ENCODE measurements at regions not wholly inside any gene's neighbourhood (a gene's known extent, or its start where the extent isn't known, plus 50 kb on each side); places are given as distances from the start of the nearest gene placed in this dataset.

GRCh38 chr4:134024251-134024650, 177.3 kb downstream of the PABPC4L start:
- no peak for DNase-seq (ENCODE audit: low spot score in 2 of 2, unreplicated experiment in 2 of 2)
- TF ChIP-seq, protein P1, sequence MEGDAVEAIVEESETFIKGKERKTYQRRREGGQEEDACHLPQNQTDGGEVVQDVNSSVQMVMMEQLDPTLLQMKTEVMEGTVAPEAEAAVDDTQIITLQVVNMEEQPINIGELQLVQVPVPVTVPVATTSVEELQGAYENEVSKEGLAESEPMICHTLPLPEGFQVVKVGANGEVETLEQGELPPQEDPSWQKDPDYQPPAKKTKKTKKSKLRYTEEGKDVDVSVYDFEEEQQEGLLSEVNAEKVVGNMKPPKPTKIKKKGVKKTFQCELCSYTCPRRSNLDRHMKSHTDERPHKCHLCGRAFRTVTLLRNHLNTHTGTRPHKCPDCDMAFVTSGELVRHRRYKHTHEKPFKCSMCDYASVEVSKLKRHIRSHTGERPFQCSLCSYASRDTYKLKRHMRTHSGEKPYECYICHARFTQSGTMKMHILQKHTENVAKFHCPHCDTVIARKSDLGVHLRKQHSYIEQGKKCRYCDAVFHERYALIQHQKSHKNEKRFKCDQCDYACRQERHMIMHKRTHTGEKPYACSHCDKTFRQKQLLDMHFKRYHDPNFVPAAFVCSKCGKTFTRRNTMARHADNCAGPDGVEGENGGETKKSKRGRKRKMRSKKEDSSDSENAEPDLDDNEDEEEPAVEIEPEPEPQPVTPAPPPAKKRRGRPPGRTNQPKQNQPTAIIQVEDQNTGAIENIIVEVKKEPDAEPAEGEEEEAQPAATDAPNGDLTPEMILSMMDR (IDR thresholded peaks at IDR 0.05; ENCODE audit: unreplicated experiment), result no peak
- Mint-ChIP-seq H3K36me3 (no peaks in the 10 kb centered on the region), H3K27ac (no peak overlapping the region), H3K9me3 (no peaks in the 10 kb centered on the region), H3K27me3 (ENCODE audit: low read depth) (no peaks in the 10 kb centered on the region), H3K4me1 (peaks cover 2% of the 10 kb centered on the region), H3K4me3 (no peak overlapping the region)

- Mint-ChIP-seq H3K4me1 (no peaks in the 10 kb centered on the region), H3K4me3 (no peak overlapping the region), H3K36me3 (no peaks in the 10 kb centered on the region), H3K27ac (no peak overlapping the region), H3K27me3 (ENCODE audit: low read depth) (no peaks in the 10 kb centered on the region), H3K9me3 (no peaks in the 10 kb centered on the region)
- TF ChIP-seq, protein P1 (IDR thresholded peaks at IDR 0.05; ENCODE audit: unreplicated experiment), result no peak
- no peak for DNase-seq (ENCODE audit: low spot score in 2 of 2, unreplicated experiment in 2 of 2)
Observed at GRCh38 chr4:134019657-134020056, 181.9 kb downstream of the PABPC4L start.

DNA sequence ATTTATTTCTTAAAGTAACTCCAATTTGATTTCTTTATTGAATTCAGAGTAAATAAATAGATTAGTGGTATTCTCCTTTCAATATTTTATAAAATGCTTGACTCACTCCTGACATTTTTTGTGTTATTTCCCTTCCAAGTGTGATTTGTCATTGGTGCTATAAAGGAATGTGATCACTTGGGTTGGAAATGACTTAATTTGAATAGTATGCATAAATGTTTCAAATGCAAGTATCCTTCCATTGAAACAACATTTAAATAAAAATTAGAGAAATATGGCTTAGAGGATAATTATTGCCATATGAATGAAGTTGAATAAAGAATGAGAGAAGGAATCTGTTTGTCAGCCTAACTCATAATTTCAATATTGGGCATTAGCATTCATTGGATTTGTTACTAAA, 182.7 kb downstream of the PABPC4L start:
- no peak overlapping the region for H3K4me3 Mint-ChIP-seq
- no peaks in the 10 kb centered on the region for H3K36me3 Mint-ChIP-seq
- H3K27ac Mint-ChIP-seq, result no peak overlapping the region
- no peaks in the 10 kb centered on the region for H3K4me1 Mint-ChIP-seq
- H3K27me3 Mint-ChIP-seq (ENCODE audit: low read depth), result no peaks in the 10 kb centered on the region
- TF ChIP-seq, protein P1 (IDR thresholded peaks at IDR 0.05; ENCODE audit: unreplicated experiment), result no peak
- DNase-seq (ENCODE audit: low spot score in 2 of 2, unreplicated experiment in 2 of 2), result no peak
- H3K9me3 Mint-ChIP-seq, result peaks cover 2% of the 10 kb centered on the region

GRCh38 chr4:134001057-134001456, 200.5 kb downstream of the PABPC4L start:
- no peak overlapping the region for H3K4me3 Mint-ChIP-seq
- H3K27me3 Mint-ChIP-seq (ENCODE audit: low read depth), result no peaks in the 10 kb centered on the region
- no peaks in the 10 kb centered on the region for H3K4me1 Mint-ChIP-seq
- no peak overlapping the region for H3K27ac Mint-ChIP-seq
- DNase-seq (ENCODE audit: low spot score in 2 of 2, unreplicated experiment in 2 of 2), result no peak
- TF ChIP-seq, protein P1 (IDR thresholded peaks at IDR 0.05; ENCODE audit: unreplicated experiment), result no peak
- no peaks in the 10 kb centered on the region for H3K36me3 Mint-ChIP-seq
- H3K9me3 Mint-ChIP-seq, result peaks cover 22% of the 10 kb centered on the region

DNA sequence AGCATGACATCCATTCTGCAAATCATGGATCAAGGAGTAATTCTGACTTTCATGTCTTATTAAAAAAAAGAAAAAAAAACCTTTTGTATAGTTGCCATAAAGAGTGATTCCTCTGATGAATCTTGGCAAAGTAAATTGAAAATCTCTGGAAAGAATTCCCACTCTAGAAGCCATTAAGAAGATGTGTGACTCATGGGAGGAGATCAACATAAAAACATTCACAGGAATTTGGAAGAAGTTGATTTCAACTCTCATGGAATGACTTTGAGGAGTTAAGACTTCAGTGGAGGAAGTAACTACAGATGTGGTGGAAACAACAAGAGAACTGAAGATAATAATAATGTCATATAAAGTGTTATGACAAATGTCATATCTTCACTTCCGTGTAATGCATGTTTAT, 204.2 kb downstream of the PABPC4L start:
- Mint-ChIP-seq H3K27me3 (ENCODE audit: low read depth) (no peaks in the 10 kb centered on the region), H3K4me3 (no peak overlapping the region), H3K36me3 (no peaks in the 10 kb centered on the region), H3K4me1 (no peaks in the 10 kb centered on the region), H3K27ac (no peak overlapping the region), H3K9me3 (peaks cover 36% of the 10 kb centered on the region)
- DNase-seq (ENCODE audit: low spot score in 2 of 2, unreplicated experiment in 2 of 2), result no peak
- TF ChIP-seq, protein P1 (IDR thresholded peaks at IDR 0.05; ENCODE audit: unreplicated experiment), result no peak

Measured in mesothelial cell of epicardium (in vitro differentiated cells).